Loucy (cell line): ENCODE measurements at regions not wholly inside any gene's neighbourhood (a gene's known extent, or its start where the extent isn't known, plus 50 kb on each side); places are given as distances from the start of the nearest gene placed in this dataset.

Source experiments
- CTCF ChIP-seq: fragments of 200-600 bp; sonication (generic); conservative IDR thresholded peaks from 2 replicates; pipeline ENCODE4 v1.5.1; 2014; ENCODE audit warnings: mild to moderate bottlenecking, antibody characterized with exemption, low read length
- EZH2phosphoT487 ChIP-seq: fragments of 200-600 bp; IDR thresholded peaks from 2 replicates; pipeline ENCODE4 v1.6.1; 2018; ENCODE audit warnings: antibody characterized with exemption, mild to moderate bottlenecking, moderate library complexity, borderline replicate concordance

DNA sequence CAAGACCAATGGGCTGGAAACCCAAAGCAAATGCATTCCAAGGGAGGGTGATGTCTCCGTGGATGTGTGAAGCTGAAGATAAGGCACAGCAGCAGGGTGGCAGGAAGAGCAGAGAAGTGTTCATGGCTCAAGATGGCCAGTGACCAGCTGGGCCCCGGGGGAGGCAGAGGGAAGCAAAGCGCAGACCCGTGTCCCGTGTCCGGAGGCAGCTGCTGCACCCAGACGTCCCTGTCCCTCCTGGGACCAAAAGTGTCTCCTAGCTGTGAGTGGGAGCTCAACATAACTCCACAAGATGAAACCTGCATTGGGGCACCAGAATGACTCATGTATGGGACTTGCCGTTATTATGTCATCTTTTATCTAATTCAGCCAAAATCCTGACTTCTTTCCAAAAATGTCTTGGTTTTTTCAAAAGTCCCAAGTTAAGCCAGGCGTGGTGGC is 118.2 kb downstream of the RIPK4 start:
- TF ChIP-seq CTCF (no peak), EZH2phosphoT487 (no peak)
